ENCODE measurements at regions not wholly inside any gene's neighbourhood (a gene's known extent, or its start where the extent isn't known, plus 50 kb on each side); places are given as distances from the start of the nearest gene placed in this dataset.
"Not testable (repeated sequence)": the region's sequence is repeated elsewhere in the genome, so short reads cannot be mapped to it uniquely, and the experiment has no call there.

GRCh38 chr1:60709426-60709825 lies 372.9 kb upstream of the NFIA start:
- no peak for DNase-seq

GRCh38 chr1:60705026-60705425 lies 377.3 kb upstream of the NFIA start:
- DNase-seq, result no peak

- DNase-seq, result no peak
These were observed 379.2 kb upstream of the NFIA start for GRCh38 chr1:60703155-60703554.

- peak; percentile 6 for DNase-seq
These were observed 383.0 kb upstream of the NFIA start for GRCh38 chr1:60699325-60699724.

GRCh38 chr1:60697204-60697994 lies 385.0 kb upstream of the NFIA start:
- no peak for DNase-seq

GRCh38 chr1:60696512-60696911 lies 385.8 kb upstream of the NFIA start:
- DNase-seq, result no peak

- no peak for DNase-seq
These were observed 386.6 kb upstream of the NFIA start for GRCh38 chr1:60695716-60696171.

GRCh38 chr1:60694980-60695379 lies 387.4 kb upstream of the NFIA start:
- DNase-seq, result no peak

GRCh38 chr1:60692031-60692430 lies 390.3 kb upstream of the NFIA start:
- DNase-seq, result no peak

- DNase-seq, result not testable (repeated sequence)
These were observed 394.1 kb upstream of the NFIA start for GRCh38 chr1:60688221-60688620.

- DNase-seq, result no peak
These were observed 401.1 kb upstream of the NFIA start for GRCh38 chr1:60681095-60681860.

GRCh38 chr1:60679524-60680375 lies 402.6 kb upstream of the NFIA start:
- no peak for DNase-seq

- no peak for DNase-seq
These were observed 403.6 kb upstream of the NFIA start for GRCh38 chr1:60678802-60679201.

- DNase-seq, result no peak
These were observed 404.0 kb upstream of the NFIA start for GRCh38 chr1:60678391-60678790.

- no peak for DNase-seq
These were observed 409.9 kb upstream of the NFIA start for GRCh38 chr1:60672449-60672848.

GRCh38 chr1:60670302-60670701 lies 412.1 kb upstream of the NFIA start:
- no peak for DNase-seq

GRCh38 chr1:60668585-60668984 lies 413.8 kb upstream of the NFIA start:
- DNase-seq, result no peak

GRCh38 chr1:60665311-60665710 lies 417.1 kb upstream of the NFIA start:
- no peak for DNase-seq

- DNase-seq, result no peak
These were observed 418.2 kb upstream of the NFIA start for GRCh38 chr1:60664086-60664625.

GRCh38 chr1:60662486-60663044 lies 419.8 kb upstream of the NFIA start:
- no peak for DNase-seq

GRCh38 chr1:60657926-60658325 lies 424.4 kb upstream of the NFIA start:
- DNase-seq, result no peak

- DNase-seq, result no peak
These were observed 426.5 kb upstream of the NFIA start for GRCh38 chr1:60655679-60656355.
